Fibroblast of the aortic adventitia (primary cell): ENCODE measurements at regions not wholly inside any gene's neighbourhood (a gene's known extent, or its start where the extent isn't known, plus 50 kb on each side); places are given as distances from the start of the nearest gene placed in this dataset.

Experiments used
- DNase-seq: peaks from one replicate; pipeline ENCODE4 v3.0.0-alpha.2; 2010; ENCODE audit warnings: low read depth
- H3K4me3 ChIP-seq: 2 replicates; pipeline ENCODE4 v1.5.1; 2011; ENCODE audit warnings: low read depth, mild to moderate bottlenecking, control low read depth, low read length, moderate library complexity
- TF ChIP-seq, protein P1 (sequence below): IDR thresholded peaks from 2 replicates; pipeline ENCODE4 v1.5.1; 2011; ENCODE audit warnings: mild to moderate bottlenecking, low read length, control low read depth, inconsistent platforms; ENCODE audit not compliant: insufficient read depth

DNA sequence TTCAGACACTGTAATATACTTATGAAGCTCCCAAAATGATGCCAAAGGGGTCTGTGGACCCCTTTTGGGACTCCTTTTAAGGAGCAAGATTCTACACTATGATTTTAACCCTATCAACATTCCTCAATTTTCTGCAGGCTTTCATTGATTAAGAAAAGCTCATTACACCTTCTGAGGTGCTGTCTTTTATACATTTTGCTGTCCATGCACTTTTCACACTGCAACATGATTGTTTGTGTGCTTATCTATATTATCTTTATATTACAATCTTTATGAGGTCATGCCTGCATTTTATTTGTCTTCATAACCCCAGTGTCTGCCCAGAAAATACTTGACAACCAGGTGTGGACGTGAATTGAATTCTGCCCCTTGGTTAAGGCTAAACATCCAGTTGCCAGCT lies 482.6 kb upstream of the ZFHX3 start:
- H3K4me3 ChIP-seq, result no peak overlapping the region
- TF ChIP-seq, protein P1, sequence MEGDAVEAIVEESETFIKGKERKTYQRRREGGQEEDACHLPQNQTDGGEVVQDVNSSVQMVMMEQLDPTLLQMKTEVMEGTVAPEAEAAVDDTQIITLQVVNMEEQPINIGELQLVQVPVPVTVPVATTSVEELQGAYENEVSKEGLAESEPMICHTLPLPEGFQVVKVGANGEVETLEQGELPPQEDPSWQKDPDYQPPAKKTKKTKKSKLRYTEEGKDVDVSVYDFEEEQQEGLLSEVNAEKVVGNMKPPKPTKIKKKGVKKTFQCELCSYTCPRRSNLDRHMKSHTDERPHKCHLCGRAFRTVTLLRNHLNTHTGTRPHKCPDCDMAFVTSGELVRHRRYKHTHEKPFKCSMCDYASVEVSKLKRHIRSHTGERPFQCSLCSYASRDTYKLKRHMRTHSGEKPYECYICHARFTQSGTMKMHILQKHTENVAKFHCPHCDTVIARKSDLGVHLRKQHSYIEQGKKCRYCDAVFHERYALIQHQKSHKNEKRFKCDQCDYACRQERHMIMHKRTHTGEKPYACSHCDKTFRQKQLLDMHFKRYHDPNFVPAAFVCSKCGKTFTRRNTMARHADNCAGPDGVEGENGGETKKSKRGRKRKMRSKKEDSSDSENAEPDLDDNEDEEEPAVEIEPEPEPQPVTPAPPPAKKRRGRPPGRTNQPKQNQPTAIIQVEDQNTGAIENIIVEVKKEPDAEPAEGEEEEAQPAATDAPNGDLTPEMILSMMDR, result no peak
- no peak for DNase-seq

DNA sequence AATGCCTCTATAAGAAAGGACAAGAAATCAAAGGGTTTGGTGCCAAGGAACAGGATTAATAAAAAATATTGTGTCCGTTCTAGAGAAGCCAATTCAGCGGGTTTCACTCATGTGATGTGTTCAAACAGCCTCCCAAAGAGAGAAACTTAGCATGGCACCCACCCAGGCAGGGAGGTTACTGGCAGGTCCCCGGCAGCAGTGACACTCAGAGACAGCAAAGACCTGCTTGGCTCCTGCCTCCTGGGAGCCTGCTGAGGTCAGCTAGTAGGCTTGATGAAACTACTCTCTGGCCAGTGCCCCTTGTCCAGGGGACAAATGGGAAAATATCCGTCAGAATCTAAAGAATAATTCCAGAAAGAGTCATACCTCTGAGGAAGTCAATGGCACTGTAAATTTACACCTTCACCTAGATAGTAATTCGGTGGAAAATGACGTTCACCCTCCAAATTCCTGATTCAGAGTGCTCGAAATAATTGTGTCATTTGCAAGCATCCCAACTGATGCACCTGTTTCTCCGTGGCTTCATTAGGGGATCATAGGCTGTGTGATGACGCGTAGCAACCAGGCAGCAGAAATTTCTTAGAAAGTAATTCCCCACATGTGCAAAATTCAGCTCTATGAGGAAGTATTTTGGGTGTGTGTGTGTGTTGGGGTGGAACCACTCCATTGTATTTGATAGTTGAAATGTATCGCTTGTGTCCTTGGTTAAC lies 481.5 kb upstream of the ZFHX3 start:
- TF ChIP-seq, protein P1, result no peak

DNA sequence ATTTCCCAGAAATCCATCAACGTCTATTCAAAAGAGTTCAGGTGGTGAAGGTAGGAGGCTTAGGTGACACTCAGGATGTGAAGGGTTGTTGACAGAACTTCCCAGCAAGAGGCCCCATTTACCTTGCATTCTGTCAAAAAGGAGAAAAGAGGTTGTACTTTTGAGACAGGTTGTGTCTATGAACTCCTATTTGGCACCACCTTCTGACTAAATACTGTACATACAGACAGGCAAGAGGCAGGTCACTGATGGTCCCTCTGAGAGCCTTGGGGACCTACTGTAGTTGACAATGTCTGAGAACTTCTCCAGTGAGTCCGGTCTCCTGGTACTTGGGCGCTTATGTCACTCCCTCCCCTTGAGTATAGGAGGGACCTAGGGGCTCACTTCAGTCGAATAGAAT lies 479.3 kb upstream of the ZFHX3 start:
- DNase-seq, result no peak
- TF ChIP-seq, protein P1, result no peak
- H3K4me3 ChIP-seq, result no peak overlapping the region

More for the DNA sequence above, 481.5 kb upstream of the ZFHX3 start:
- no peak overlapping the region for H3K4me3 ChIP-seq
- no peak for DNase-seq

DNA sequence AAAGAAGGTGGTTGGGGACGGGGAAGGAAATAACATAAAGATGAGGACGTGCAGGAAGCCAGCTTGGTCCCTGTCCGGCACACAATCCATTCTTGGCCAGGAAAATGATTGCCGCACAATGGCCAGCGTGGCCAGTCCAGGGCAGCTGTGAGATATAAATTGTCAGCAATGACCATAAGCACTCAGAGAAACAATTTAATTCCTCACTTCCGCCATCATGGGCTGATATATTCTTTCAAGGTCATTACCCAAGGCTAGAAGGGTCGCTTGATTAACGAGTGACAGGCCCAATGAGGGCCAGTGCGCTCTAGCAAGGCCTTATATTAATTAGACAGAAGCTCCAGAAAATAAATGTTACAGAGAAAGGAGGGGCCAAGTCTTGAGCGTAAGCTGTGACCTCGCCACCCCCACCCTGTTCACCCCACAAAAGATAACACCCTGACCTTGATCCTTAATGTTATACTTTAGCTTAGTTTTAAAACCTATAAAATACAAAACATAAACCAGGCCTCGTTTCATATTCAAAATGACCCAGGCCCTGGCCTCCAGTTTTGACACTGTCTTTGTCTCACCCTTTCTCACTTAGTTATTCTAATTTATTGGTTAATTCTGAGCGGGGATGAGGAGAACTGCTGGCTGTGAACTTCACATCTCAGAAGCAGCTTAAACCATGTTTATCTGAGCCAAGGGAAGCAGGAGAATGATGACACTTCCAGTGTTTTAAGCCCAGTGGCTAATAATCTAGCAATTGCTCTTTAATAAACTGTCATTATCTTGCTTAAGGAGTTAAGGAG lies 478.3 kb upstream of the ZFHX3 start:
- no peak overlapping the region for H3K4me3 ChIP-seq
- DNase-seq, result no peak
- TF ChIP-seq, protein P1, result no peak

DNA sequence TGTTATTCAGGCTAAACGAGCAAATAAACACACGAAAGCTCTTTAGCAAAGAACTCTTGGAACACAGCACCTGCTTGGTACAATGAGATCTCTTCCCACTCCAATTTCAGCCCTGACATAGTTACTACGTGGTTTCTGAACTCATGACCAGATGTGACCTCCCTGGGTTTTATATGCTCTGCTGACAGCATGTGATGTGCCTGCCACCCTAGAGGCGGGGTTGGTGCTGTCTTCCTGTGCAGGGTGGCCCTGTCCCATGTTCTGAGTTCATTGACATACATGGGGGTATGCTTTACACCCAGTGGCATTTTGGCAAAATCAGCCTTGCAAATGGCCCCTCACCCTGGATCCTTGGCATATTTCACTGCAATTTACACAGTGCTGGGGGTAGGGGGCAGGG lies 475.3 kb upstream of the ZFHX3 start:
- no peak for DNase-seq
- no peak overlapping the region for H3K4me3 ChIP-seq
- TF ChIP-seq, protein P1, result no peak

DNA sequence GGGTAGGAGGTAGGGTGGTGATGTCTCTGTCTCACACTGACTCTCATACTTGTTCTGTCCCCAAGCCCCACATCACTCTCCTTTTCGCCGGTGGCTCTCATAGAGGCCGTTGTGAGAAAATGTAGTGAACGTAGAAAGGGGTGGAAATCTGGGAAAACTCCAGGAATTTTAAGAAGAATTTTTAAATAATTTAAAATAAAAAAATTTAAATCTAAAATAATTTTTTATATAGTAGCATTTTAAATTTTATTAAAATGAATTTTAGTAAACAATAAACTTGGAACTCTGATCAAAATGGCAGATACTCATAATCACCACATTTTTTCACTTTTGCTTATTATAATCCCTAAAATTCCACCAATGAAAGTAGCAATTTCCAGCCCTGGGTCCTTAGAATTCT lies 473.6 kb upstream of the ZFHX3 start:
- TF ChIP-seq, protein P1, result no peak
- H3K4me3 ChIP-seq, result no peak overlapping the region
- DNase-seq, result no peak
